GM19372 (cell line): ENCODE measurements at regions not wholly inside any gene's neighbourhood (a gene's known extent, or its start where the extent isn't known, plus 50 kb on each side); places are given as distances from the start of the nearest gene placed in this dataset.

Source experiments
- ATAC-seq: cut with Tn5 transposase; IDR thresholded peaks from one replicate; pipeline ENCODE4 v1.9.1; 2021; ENCODE audit warnings: mild to moderate bottlenecking, low read depth, moderate library complexity; ENCODE audit not compliant: unreplicated experiment

- ATAC-seq = no peak
These were observed 225.2 kb upstream of the PGRMC2 start for GRCh38 chr4:128512767-128513322.

- no peak for ATAC-seq
These were observed 224.5 kb upstream of the PGRMC2 start for GRCh38 chr4:128512161-128512560.

DNA sequence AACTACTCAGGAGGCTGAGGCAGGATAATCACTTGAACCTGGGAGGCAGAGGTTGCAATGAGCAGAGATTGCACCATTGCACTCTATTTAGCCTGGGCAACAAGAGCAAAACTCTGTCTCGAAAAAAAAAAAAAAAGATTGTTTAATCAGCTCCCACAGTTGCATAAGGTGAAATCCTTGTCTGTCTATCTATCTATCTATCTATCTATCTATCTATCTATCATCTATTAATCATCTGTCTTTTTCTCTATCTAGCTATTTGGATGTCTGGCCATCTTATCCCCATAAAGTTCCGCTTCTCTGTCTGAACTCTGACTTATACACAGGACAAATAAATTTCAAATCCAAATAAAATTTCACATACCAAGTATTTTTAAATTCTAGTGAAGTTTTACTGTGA is 223.2 kb upstream of the PGRMC2 start:
- no peak for ATAC-seq

DNA sequence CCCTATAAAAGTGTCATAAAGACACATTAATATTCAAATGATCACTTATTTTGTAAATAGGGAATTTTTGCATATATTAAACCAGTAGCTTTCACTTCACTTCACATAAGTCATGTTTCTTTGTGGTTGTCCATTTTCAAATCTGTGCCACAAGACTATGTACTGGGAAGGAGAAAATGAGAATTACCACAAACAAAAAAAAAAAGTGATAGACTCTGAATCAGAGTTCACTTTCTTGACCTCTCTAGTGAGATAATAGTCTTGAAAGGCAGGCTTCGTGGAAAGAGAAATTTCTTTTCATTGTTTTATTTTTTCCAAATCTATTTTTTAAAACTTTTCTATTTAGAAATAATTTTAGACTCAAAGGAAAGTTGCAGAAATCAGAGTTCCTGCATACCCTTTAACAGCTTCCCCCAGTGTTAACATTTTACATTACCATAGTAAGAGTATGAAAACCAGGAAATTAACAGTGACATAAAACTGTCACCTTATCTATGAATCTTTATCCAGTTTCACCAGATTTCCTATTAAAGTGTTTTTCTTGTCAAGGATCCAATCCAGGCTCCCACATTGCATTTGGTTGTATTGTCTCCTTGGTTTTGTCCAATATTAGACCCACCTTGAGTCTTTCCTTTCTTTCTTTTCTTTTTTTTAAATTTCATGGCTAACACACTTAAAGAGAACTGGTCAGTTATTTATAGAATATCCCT is 215.4 kb upstream of the PGRMC2 start:
- no peak for ATAC-seq

GRCh38 chr4:128501239-128501638 is 213.6 kb upstream of the PGRMC2 start:
- no peak for ATAC-seq

- ATAC-seq = no peak
These were observed 200.6 kb upstream of the PGRMC2 start for GRCh38 chr4:128488055-128488705.

DNA sequence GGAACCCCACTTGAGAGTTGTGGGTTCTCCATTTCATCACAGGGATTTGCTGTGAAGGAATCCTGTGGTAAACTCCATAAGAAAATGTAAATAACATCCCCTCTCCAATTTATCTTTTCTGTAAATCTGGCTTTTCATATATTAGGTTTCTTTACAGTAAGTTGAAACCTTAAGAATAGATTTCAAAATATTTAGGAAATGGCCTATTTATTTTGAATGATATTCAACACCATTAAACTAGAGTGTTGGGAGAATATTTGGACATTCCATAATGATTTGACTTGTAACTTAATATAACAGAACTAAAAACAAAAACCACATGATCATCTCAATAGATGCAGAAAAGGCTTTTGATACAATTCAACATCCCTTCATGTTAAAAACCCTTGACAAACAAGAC is 197.3 kb upstream of the PGRMC2 start:
- no peak for ATAC-seq

GRCh38 chr4:128483816-128484215 is 196.2 kb upstream of the PGRMC2 start:
- no peak for ATAC-seq

DNA sequence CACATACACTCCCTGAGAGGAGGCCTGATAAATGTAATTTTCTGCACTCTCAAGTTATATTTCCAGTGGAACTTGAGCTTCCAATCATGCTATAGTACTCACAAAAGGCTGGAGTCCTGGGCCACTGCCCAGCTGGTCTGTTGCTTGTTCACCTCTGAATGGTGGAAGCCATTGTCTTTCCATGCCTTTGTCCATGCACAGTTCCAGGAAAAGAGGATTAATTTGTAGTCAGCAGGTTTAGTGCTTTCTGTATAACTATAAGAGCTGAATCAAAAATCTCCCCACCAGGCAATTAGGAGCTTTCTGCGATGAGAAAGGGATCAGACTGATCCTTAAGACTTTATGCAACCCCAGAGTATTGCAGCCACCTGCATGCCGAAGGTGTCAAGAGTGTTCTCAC is 195.4 kb upstream of the PGRMC2 start:
- no peak for ATAC-seq

DNA sequence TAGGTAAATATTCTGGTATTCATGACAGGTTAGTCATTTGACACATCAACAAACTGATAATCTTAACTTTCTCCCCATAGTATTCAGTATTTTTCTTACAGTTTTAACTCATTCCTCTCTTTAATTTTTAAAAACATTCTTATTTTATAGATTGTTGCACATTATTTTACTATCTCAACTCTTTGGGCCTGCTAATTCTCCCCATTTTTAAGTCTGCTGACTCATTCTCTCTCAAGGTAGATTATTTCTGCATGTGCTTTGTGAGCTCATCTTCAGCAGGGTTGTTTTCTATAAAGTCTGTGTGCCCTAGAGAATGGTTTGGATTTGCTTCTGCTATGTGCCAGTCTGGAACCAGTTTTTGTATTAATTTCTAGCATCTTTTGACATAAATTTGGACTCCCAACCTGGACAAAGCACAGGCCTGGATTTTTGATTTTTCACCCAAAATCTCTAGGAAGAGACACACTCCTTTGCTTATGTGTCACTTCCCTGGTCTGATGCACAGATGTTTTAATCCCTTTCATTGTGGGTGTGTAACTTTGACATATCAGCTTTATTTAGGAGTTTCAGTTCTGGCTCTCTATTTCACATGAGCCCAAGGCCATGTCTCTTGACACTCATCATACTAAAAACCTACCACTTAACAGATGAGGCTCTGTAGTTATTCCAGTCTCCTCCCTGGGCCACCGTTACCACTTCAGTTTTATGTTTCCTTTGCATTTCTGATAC is 194.3 kb upstream of the PGRMC2 start:
- ATAC-seq = no peak

DNA sequence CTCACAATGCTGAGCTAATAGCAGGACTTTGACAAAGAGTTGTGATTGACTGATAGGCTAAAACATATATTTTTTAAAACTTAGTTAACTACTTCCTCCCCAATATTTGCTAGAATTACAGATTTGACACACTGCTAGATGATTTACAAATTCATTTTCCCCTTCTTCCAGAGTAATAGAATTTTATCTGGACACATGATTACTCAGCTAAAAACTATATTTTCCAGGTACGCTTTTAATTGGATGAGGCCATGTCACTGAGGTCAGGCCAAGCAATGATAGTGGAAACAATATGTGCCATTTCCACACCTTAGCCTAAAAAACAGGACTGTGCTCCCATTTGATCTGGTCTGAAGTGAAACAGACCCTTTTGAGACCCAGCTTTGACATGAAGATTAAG is 193.3 kb upstream of the PGRMC2 start:
- ATAC-seq = no peak

GRCh38 chr4:128477540-128477939 is 189.9 kb upstream of the PGRMC2 start:
- ATAC-seq = no peak

- ATAC-seq = no peak
These were observed 188.0 kb upstream of the PGRMC2 start for GRCh38 chr4:128475597-128475996.

GRCh38 chr4:128471576-128471975 is 184.0 kb upstream of the PGRMC2 start:
- no peak for ATAC-seq

- no peak for ATAC-seq
These were observed 183.0 kb upstream of the PGRMC2 start for GRCh38 chr4:128470492-128471053.

DNA sequence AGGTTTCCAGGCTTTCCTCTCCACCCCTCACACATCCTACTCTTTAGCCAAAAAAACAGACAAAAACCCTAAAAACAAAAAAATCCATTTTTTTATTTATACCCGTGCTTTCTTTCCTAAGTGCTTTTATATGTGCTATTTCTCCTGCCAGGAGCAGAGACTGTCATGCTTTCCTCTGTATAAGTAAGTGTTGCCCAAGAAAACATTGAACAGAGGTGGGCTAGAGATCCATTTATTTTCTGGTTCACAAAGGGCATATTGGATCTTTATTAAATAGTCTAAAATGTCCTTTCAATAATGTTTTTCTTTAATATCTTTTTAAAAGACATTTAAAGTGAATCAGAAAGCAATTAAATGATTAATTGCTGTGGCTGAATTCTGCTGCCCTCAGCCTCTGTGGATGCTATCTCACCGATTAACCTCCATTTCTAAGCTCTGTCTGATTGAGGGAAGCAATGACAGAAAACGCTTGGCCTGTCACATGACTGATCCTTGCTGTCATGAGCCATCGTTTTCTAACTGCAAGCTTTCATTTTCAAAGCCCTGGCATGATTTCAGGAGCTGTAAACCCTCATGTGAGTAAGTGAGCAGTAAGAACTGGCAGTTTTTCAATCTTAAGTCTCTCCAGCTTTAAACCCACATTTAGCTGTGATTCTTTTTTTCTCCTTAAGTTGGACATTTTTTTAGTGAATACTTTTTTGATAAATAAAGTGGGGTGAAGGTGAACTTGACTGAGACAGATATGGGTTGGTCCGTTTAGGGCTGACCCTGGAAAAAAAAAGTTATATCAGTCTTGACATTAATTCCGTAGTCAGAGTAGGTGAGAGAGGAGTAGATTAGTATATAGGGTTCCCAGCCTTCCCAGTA is 180.7 kb upstream of the PGRMC2 start:
- no peak for ATAC-seq

DNA sequence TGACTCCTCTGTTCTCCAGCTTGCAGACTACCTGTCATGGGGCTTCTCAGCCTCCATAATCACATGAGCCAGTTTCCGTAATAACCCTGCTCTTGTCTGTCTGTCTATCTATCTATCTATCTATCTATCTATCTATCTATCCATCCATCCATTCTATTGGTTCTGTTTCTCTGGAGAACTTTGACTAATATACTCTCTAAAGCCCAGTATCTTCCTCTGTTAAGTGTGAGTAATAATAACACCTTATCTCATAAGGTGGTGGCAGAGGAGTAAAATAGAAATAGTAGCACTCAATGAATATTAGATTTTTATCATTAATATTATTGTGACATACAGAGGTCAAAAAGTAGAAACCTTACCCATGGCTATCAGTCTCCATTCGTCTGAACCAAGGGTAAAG is 177.9 kb upstream of the PGRMC2 start:
- no peak for ATAC-seq

GRCh38 chr4:128463006-128463405 is 175.4 kb upstream of the PGRMC2 start:
- ATAC-seq = no peak

DNA sequence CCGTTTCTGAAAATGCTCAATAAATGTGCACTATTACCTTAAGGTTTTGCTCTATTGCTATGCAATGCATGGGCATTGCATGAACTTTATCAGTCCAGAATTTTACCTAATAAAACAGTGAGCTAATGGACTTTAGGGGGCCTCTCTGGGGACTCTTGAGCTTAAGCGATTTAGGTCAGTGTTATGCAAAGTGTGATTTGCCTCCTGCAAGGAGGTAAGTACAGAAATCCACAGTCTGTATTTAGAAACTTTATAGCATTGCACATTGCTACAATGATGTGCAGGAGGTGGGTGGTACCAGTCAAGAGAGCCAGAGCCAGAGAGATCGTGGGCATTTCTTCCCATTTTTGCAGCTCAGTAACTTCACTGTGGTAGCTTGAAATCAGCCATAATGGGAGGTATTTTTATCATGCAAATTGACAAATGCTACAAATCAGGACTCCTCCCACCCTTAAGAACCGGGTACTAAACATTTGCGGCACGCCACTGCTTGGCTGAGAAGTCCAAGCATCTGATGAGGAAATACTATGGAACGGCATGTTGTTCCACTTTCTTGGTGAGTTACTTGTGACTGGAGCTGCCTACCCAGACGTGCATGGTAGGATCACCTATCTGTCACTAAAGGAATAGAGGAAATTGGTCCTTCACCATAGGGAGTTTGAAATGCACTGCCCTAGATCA is 174.6 kb upstream of the PGRMC2 start:
- ATAC-seq = no peak
